Stimulated activated CD4-positive, alpha-beta T cell treated with anti-CD3 and anti-CD28 coated beads, Interleukin-2, amount 100 ng/mL, for 4 hours (primary cell): ENCODE measurements at regions not wholly inside any gene's neighbourhood (a gene's known extent, or its start where the extent isn't known, plus 50 kb on each side); places are given as distances from the start of the nearest gene placed in this dataset.

Experiments
- DNase-seq: peaks from one replicate; pipeline ENCODE4 v3.0.0-alpha.2; 2020; ENCODE audit warnings: low read depth

- no peak for DNase-seq
Observed at GRCh38 chr7:135828604-135829003, 80.0 kb upstream of the FAM180A start.

GRCh38 chr7:135827391-135827790 lies 78.8 kb upstream of the FAM180A start:
- no peak for DNase-seq

- no peak for DNase-seq
Observed at GRCh38 chr7:135825406-135825805, 76.8 kb upstream of the FAM180A start.

GRCh38 chr7:135822376-135822775 lies 73.8 kb upstream of the FAM180A start:
- DNase-seq: no peak

GRCh38 chr7:135817583-135817982 lies 69.0 kb upstream of the FAM180A start:
- no peak for DNase-seq

GRCh38 chr7:135815033-135815432 lies 66.4 kb upstream of the FAM180A start:
- no peak for DNase-seq

GRCh38 chr7:135812148-135812547 lies 63.5 kb upstream of the FAM180A start:
- no peak for DNase-seq

GRCh38 chr7:135811506-135811905 lies 62.9 kb upstream of the FAM180A start:
- no peak for DNase-seq

- no peak for DNase-seq
Observed at GRCh38 chr7:135808206-135808605, 59.6 kb upstream of the FAM180A start.

- no peak for DNase-seq
Observed at GRCh38 chr7:135803143-135803542, 54.5 kb upstream of the FAM180A start.

- no peak for DNase-seq
Observed at GRCh38 chr7:135802697-135803096, 54.1 kb upstream of the FAM180A start.

- no peak for DNase-seq
Observed at GRCh38 chr7:135801877-135802276, 53.3 kb upstream of the FAM180A start.

- peak; percentile 16 for DNase-seq
Observed at GRCh38 chr7:135801045-135801693, 52.6 kb upstream of the FAM180A start.

- no peak for DNase-seq
Observed at GRCh38 chr7:135800560-135800959, 51.9 kb upstream of the FAM180A start.

GRCh38 chr7:135799881-135800280 lies 51.3 kb upstream of the FAM180A start:
- DNase-seq: no peak
